ENCODE measurements at regions not wholly inside any gene's neighbourhood (a gene's known extent, or its start where the extent isn't known, plus 50 kb on each side); places are given as distances from the start of the nearest gene placed in this dataset.

GRCh38 chr13:47094734-47095434 is 198.0 kb upstream of the HTR2A start:
- DNase-seq (no peak), ATAC-seq (ENCODE audit: low read depth) (no peak)
- Mint-ChIP-seq H3K36me3 (no peaks in the 10 kb centered on the region), H3K9me3 (no peaks in the 10 kb centered on the region), H3K4me1 (no peaks in the 10 kb centered on the region), H3K27me3 (peaks cover 15% of the 10 kb centered on the region), H3K27ac (no peak overlapping the region), H3K4me3 (no peak overlapping the region)
- POLR2A ChIA-PET = no interaction called here

- no peak overlapping the region for H3K27ac Mint-ChIP-seq
- ATAC-seq (ENCODE audit: low read depth) (no peak), DNase-seq (no peak)
- no peaks in the 10 kb centered on the region for H3K4me1 Mint-ChIP-seq
- peaks cover 13% of the 10 kb centered on the region for H3K27me3 Mint-ChIP-seq
- H3K9me3 Mint-ChIP-seq = no peaks in the 10 kb centered on the region
- H3K36me3 Mint-ChIP-seq = no peaks in the 10 kb centered on the region
- H3K4me3 Mint-ChIP-seq = no peak overlapping the region
- POLR2A ChIA-PET = no interaction called here
These were observed 195.3 kb upstream of the HTR2A start for GRCh38 chr13:47092202-47092601.

- no peak overlapping the region for H3K4me3 Mint-ChIP-seq
- DNase-seq (no peak), ATAC-seq (ENCODE audit: low read depth) (no peak)
- no peaks in the 10 kb centered on the region for H3K4me1 Mint-ChIP-seq
- H3K27ac Mint-ChIP-seq = no peak overlapping the region
- POLR2A ChIA-PET = no interaction called here
- H3K36me3 Mint-ChIP-seq = no peaks in the 10 kb centered on the region
- H3K9me3 Mint-ChIP-seq = no peaks in the 10 kb centered on the region
- peaks cover 9% of the 10 kb centered on the region for H3K27me3 Mint-ChIP-seq
These were observed 191.0 kb upstream of the HTR2A start for GRCh38 chr13:47087841-47088240.

DNA sequence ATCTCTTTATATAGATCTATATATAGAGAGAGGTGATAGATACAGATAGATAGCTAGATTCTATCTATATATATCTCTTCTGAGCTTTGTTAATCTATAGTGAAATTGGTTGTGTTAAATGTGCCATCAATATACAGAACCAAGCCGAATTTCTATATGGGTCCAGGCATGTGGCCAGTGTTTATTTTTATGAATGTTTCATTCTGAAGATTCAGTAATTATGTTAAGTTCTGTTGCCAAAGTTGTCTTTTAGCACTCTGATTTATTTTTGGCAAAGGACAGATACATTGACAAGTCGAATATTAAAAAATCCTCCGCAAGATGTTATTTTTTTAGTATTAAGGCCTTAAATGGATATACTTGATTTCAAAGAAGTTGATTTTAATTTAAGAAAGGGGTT is 190.4 kb upstream of the HTR2A start:
- POLR2A ChIA-PET = no interaction called here
- Mint-ChIP-seq H3K27ac (no peak overlapping the region), H3K9me3 (no peaks in the 10 kb centered on the region), H3K36me3 (no peaks in the 10 kb centered on the region), H3K27me3 (peaks cover 9% of the 10 kb centered on the region), H3K4me3 (no peak overlapping the region), H3K4me1 (no peaks in the 10 kb centered on the region)
- ATAC-seq (ENCODE audit: low read depth) (no peak), DNase-seq (no peak)

GRCh38 chr13:47085346-47085745 is 188.5 kb upstream of the HTR2A start:
- POLR2A ChIA-PET = no interaction called here
- DNase-seq (no peak), ATAC-seq (ENCODE audit: low read depth) (no peak)
- Mint-ChIP-seq H3K9me3 (no peaks in the 10 kb centered on the region), H3K27me3 (peaks cover 5% of the 10 kb centered on the region), H3K27ac (no peak overlapping the region), H3K4me1 (no peaks in the 10 kb centered on the region), H3K4me3 (no peak overlapping the region), H3K36me3 (no peaks in the 10 kb centered on the region)

GRCh38 chr13:47081850-47082249 is 185.0 kb upstream of the HTR2A start:
- H3K4me3 Mint-ChIP-seq = no peak overlapping the region
- H3K36me3 Mint-ChIP-seq = no peaks in the 10 kb centered on the region
- H3K27me3 Mint-ChIP-seq = peaks cover 2% of the 10 kb centered on the region
- ATAC-seq (ENCODE audit: low read depth) (no peak), DNase-seq (no peak)
- H3K27ac Mint-ChIP-seq = no peak overlapping the region
- H3K9me3 Mint-ChIP-seq = no peaks in the 10 kb centered on the region
- POLR2A ChIA-PET = no interaction called here
- no peaks in the 10 kb centered on the region for H3K4me1 Mint-ChIP-seq

- Mint-ChIP-seq H3K27me3 (peaks cover 2% of the 10 kb centered on the region), H3K36me3 (no peaks in the 10 kb centered on the region), H3K4me3 (no peak overlapping the region), H3K4me1 (no peaks in the 10 kb centered on the region), H3K9me3 (peaks cover 1% of the 10 kb centered on the region), H3K27ac (no peak overlapping the region)
- DNase-seq (no peak), ATAC-seq (ENCODE audit: low read depth) (no peak)
- POLR2A ChIA-PET = no interaction called here
These were observed 184.4 kb upstream of the HTR2A start for GRCh38 chr13:47081246-47081645.

- ATAC-seq (ENCODE audit: low read depth) (no peak), DNase-seq (no peak)
- no peak overlapping the region for H3K4me3 Mint-ChIP-seq
- POLR2A ChIA-PET = no interaction called here
- peaks cover 5% of the 10 kb centered on the region for H3K9me3 Mint-ChIP-seq
- H3K27me3 Mint-ChIP-seq = peaks cover 2% of the 10 kb centered on the region
- no peaks in the 10 kb centered on the region for H3K36me3 Mint-ChIP-seq
- no peaks in the 10 kb centered on the region for H3K4me1 Mint-ChIP-seq
- no peak overlapping the region for H3K27ac Mint-ChIP-seq
These were observed 183.8 kb upstream of the HTR2A start for GRCh38 chr13:47080621-47081020.

DNA sequence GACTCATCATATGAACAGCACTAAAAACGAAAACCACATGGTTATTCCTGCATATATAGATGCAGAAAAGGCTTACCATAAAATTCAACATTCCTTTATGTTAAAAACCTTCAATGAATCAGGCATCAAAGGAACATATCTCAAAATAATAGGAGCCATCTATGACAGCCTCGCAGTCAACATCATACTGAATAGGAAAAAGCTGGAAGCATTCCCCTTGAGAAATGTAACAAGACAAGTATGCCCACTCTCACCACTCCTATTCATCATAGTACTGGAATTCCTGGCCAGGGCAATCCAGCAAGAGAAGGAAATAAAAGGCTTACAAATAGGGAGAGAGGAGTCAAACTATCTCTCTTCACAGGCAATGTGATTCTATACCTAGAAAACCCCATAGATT is 179.6 kb upstream of the HTR2A start:
- no peak for DNase-seq
- no peak overlapping the region for H3K27ac Mint-ChIP-seq
- ATAC-seq (ENCODE audit: low read depth) = no peak

DNA sequence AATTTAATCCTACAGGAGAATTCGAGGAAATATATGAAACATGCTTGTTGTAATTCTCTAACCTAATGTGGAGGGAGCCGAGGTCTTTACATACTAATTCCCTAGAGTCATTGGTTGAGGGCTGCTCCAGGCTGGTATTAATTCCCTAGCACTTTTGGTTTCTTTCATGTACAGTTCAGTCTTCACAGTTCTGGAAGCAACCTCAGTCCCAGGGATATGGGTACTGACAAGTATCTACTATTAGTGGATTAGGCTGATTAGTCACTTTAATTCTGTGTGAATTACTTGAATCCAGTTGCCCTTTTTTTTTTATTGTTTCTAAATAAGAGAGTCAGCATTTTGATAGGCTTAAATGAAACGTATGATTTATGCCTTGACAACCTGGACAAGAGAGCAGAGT is 172.3 kb upstream of the HTR2A start:
- no peak overlapping the region for H3K27ac Mint-ChIP-seq
- peaks cover 5% of the 10 kb centered on the region for H3K27me3 Mint-ChIP-seq
- no peaks in the 10 kb centered on the region for H3K4me1 Mint-ChIP-seq
- H3K9me3 Mint-ChIP-seq = peaks cover 2% of the 10 kb centered on the region
- ATAC-seq (ENCODE audit: low read depth) (no peak), DNase-seq (no peak)
- POLR2A ChIA-PET = no interaction called here
- no peak overlapping the region for H3K4me3 Mint-ChIP-seq
- H3K36me3 Mint-ChIP-seq = no peaks in the 10 kb centered on the region

More for the DNA sequence above, 179.6 kb upstream of the HTR2A start:
- Mint-ChIP-seq H3K36me3 (no peaks in the 10 kb centered on the region), H3K4me3 (no peak overlapping the region), H3K4me1 (no peaks in the 10 kb centered on the region), H3K9me3 (peaks cover 11% of the 10 kb centered on the region), H3K27me3 (peaks cover 2% of the 10 kb centered on the region)
- POLR2A ChIA-PET = no interaction called here

DNA sequence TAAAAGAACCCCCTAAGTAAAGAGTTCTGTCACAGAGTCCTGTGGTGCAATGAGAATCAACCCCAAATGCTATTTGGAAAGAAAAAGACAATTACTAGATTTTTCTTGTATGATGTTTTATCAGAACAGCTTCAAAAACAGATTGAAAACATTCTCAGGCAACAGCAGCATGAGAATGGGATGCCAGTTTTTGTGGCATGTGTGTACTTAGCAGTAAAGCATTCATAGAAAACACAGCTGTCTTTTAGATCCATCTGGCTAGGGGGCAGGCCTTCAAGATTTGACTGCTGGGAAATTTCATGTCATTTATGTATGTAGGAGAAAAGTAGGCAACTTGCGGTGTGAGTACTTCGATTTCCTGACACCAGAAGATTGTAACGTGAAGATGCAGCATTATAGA is 170.5 kb upstream of the HTR2A start:
- DNase-seq (no peak), ATAC-seq (ENCODE audit: low read depth) (no peak)
- Mint-ChIP-seq H3K4me1 (no peaks in the 10 kb centered on the region), H3K4me3 (no peak overlapping the region), H3K9me3 (peaks cover 1% of the 10 kb centered on the region), H3K27ac (no peak overlapping the region), H3K27me3 (peaks cover 5% of the 10 kb centered on the region), H3K36me3 (no peaks in the 10 kb centered on the region)
- POLR2A ChIA-PET = no interaction called here

DNA sequence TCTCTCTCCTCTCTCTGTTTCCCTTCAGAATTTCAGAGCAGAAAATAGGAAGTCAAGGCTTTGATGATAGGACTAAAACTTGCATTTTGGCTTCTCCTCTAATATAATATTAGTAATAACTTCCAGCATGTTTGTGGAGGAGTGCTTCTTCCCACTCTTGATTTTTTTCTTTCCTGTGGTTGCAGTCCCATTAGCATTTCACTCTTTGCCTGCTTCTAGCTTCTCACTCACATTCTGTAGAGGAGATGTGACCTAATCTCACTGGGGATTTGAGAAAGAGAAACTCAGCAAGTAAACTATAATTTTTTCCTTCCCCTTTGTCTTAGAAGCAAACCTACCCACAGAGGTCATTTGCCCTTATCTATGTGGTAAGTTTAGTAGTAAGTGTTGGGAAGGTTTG is 169.4 kb upstream of the HTR2A start:
- Mint-ChIP-seq H3K4me1 (no peaks in the 10 kb centered on the region), H3K27ac (no peak overlapping the region), H3K4me3 (no peak overlapping the region), H3K9me3 (no peaks in the 10 kb centered on the region), H3K36me3 (no peaks in the 10 kb centered on the region), H3K27me3 (peaks cover 5% of the 10 kb centered on the region)
- POLR2A ChIA-PET = no interaction called here
- ATAC-seq (ENCODE audit: low read depth) (no peak), DNase-seq (no peak)

- ATAC-seq (ENCODE audit: low read depth) = no peak
- Mint-ChIP-seq H3K27ac (no peak overlapping the region), H3K36me3 (no peaks in the 10 kb centered on the region), H3K27me3 (peaks cover 2% of the 10 kb centered on the region), H3K4me1 (no peaks in the 10 kb centered on the region), H3K9me3 (no peaks in the 10 kb centered on the region), H3K4me3 (no peak overlapping the region)
- no peak for DNase-seq
- POLR2A ChIA-PET = no interaction called here
These were observed 167.5 kb upstream of the HTR2A start for GRCh38 chr13:47064381-47064780.

- no peak overlapping the region for H3K27ac Mint-ChIP-seq
- no peaks in the 10 kb centered on the region for H3K36me3 Mint-ChIP-seq
- POLR2A ChIA-PET = no interaction called here
- no peak overlapping the region for H3K4me3 Mint-ChIP-seq
- DNase-seq (no peak), ATAC-seq (ENCODE audit: low read depth) (no peak)
- peaks cover 1% of the 10 kb centered on the region for H3K9me3 Mint-ChIP-seq
- no peaks in the 10 kb centered on the region for H3K4me1 Mint-ChIP-seq
- peaks cover 9% of the 10 kb centered on the region for H3K27me3 Mint-ChIP-seq
These were observed 152.6 kb upstream of the HTR2A start for GRCh38 chr13:47049276-47049989.
